Smooth muscle cell (in vitro differentiated cells): ENCODE measurements at regions not wholly inside any gene's neighbourhood (a gene's known extent, or its start where the extent isn't known, plus 50 kb on each side); places are given as distances from the start of the nearest gene placed in this dataset.

ENCODE experiments used
- DNase-seq: peaks from one replicate; lab custom pipeline; 2025; ENCODE audit not compliant: unreplicated experiment; lab: John Stamatoyannopoulos, UW
- H2AFZ ChIP-seq: fragments of 200-600 bp; sonication (generic); 2 replicates; pipeline ENCODE4 v1.6.0; 2016; ENCODE audit warnings: antibody characterized with exemption, low read depth, mild to moderate bottlenecking
- H3F3A ChIP-seq: fragments of 200-600 bp; sonication (generic); 2 replicates; pipeline ENCODE4 v1.6.0; 2017; ENCODE audit warnings: antibody characterized with exemption, low read depth
- H3K27ac ChIP-seq: fragments of 200-600 bp; sonication (generic); 2 replicates; pipeline ENCODE4 v1.5.1; 2016; ENCODE audit warnings: low read depth, mild to moderate bottlenecking
- H3K27me3 ChIP-seq: fragments of 200-600 bp; sonication (generic); 2 replicates; pipeline ENCODE4 v1.6.1; 2016; ENCODE audit warnings: low read depth, mild to moderate bottlenecking
- H3K36me3 ChIP-seq: fragments of 200-600 bp; sonication (generic); 2 replicates; pipeline ENCODE4 v1.5.1; 2016; ENCODE audit warnings: low read depth
- H3K4me1 ChIP-seq: fragments of 200-600 bp; sonication (generic); 2 replicates; pipeline ENCODE4 v1.5.1; 2016; ENCODE audit warnings: low read depth
- H3K4me2 ChIP-seq: fragments of 200-600 bp; sonication (generic); 2 replicates; pipeline ENCODE4 v1.6.0; 2016; ENCODE audit warnings: mild to moderate bottlenecking
- H3K4me3 ChIP-seq: fragments of 200-600 bp; sonication (generic); 2 replicates; pipeline ENCODE4 v1.5.1; 2016; ENCODE audit warnings: mild to moderate bottlenecking
- H3K79me2 ChIP-seq: fragments of 200-600 bp; sonication (generic); 2 replicates; pipeline ENCODE4 v1.6.0; 2016; ENCODE audit warnings: low read depth, mild to moderate bottlenecking
- H3K9ac ChIP-seq: fragments of 200-600 bp; sonication (generic); 2 replicates; pipeline ENCODE4 v1.6.0; 2016; ENCODE audit warnings: low read depth
- H3K9me3 ChIP-seq: fragments of 200-600 bp; sonication (generic); replicated peaks from 2 replicates; pipeline ENCODE4 v1.5.1; 2016; ENCODE audit warnings: low read depth
- H4K20me1 ChIP-seq: fragments of 200-600 bp; sonication (generic); 2 replicates; pipeline ENCODE4 v1.6.0; 2016; ENCODE audit warnings: low read depth
- WGBS: methylation state at CpG from one replicate; pipeline ENCODE4 v1.1.7; 2016; ENCODE audit warnings: low lambda C conversion rate; 5-methylcytosine and 5-hydroxymethylcytosine counted together
- TF ChIP-seq, protein P1 (sequence below): fragments of 200-600 bp; sonication (generic); IDR thresholded peaks from 2 replicates; pipeline ENCODE4 v1.5.1; 2017; ENCODE audit warnings: borderline replicate concordance, mild to moderate bottlenecking, antibody characterized with exemption; ENCODE audit not compliant: insufficient read depth, poor library complexity, severe bottlenecking

- 71% methylated on average over 4 of the region's 4 CpGs for WGBS
- H3K27ac ChIP-seq, result no peak overlapping the region
- no peaks in the 10 kb centered on the region for H3K36me3 ChIP-seq
- no peaks in the 10 kb centered on the region for H3K79me2 ChIP-seq
- no peaks in the 10 kb centered on the region for H3K9me3 ChIP-seq
- no peak overlapping the region for H3K4me2 ChIP-seq
- no peak overlapping the region for H3K4me3 ChIP-seq
- no peak overlapping the region for H2AFZ ChIP-seq
- no peak for DNase-seq
- no peaks in the 10 kb centered on the region for H3F3A ChIP-seq
- H4K20me1 ChIP-seq, result no peaks in the 10 kb centered on the region
- TF ChIP-seq, protein P1, sequence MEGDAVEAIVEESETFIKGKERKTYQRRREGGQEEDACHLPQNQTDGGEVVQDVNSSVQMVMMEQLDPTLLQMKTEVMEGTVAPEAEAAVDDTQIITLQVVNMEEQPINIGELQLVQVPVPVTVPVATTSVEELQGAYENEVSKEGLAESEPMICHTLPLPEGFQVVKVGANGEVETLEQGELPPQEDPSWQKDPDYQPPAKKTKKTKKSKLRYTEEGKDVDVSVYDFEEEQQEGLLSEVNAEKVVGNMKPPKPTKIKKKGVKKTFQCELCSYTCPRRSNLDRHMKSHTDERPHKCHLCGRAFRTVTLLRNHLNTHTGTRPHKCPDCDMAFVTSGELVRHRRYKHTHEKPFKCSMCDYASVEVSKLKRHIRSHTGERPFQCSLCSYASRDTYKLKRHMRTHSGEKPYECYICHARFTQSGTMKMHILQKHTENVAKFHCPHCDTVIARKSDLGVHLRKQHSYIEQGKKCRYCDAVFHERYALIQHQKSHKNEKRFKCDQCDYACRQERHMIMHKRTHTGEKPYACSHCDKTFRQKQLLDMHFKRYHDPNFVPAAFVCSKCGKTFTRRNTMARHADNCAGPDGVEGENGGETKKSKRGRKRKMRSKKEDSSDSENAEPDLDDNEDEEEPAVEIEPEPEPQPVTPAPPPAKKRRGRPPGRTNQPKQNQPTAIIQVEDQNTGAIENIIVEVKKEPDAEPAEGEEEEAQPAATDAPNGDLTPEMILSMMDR, result no peak
- no peaks in the 10 kb centered on the region for H3K27me3 ChIP-seq
- H3K9ac ChIP-seq, result no peak overlapping the region
- H3K4me1 ChIP-seq, result peaks cover under 1% of the 10 kb centered on the region
Measured at GRCh38 chr11:19627566-19627965, 85.1 kb upstream of the NAV2 start.

DNA sequence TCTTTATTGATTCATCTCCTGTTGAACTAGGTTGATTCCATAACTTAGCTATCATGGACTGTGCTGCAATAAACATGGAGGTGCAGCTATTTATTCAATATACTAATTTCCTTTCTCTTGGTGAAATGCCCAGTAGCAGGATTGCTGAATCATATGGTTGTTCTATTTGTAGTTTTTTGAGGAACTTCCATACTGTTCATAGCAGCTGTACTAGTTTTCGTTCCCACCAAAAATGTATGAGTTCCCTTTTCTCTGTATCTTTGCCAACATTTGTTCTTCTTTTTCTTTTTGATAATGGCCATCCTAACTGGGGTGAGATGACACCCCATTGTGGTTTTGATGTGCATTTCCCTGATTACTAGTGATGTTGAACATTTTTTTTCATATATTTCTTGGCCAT is 87.2 kb upstream of the NAV2 start:
- 100% methylated on average over 1 of the region's 1 CpG for WGBS
- Histone ChIP-seq H2AFZ (no peak overlapping the region), H3K27ac (no peak overlapping the region), H3F3A (no peaks in the 10 kb centered on the region), H3K36me3 (no peaks in the 10 kb centered on the region), H3K4me1 (no peaks in the 10 kb centered on the region), H3K9ac (no peak overlapping the region), H3K4me2 (no peak overlapping the region), H4K20me1 (no peaks in the 10 kb centered on the region), H3K79me2 (no peaks in the 10 kb centered on the region), H3K4me3 (no peak overlapping the region), H3K27me3 (no peaks in the 10 kb centered on the region), H3K9me3 (no peaks in the 10 kb centered on the region)
- no peak for DNase-seq
- TF ChIP-seq, protein P1, result no peak

DNA sequence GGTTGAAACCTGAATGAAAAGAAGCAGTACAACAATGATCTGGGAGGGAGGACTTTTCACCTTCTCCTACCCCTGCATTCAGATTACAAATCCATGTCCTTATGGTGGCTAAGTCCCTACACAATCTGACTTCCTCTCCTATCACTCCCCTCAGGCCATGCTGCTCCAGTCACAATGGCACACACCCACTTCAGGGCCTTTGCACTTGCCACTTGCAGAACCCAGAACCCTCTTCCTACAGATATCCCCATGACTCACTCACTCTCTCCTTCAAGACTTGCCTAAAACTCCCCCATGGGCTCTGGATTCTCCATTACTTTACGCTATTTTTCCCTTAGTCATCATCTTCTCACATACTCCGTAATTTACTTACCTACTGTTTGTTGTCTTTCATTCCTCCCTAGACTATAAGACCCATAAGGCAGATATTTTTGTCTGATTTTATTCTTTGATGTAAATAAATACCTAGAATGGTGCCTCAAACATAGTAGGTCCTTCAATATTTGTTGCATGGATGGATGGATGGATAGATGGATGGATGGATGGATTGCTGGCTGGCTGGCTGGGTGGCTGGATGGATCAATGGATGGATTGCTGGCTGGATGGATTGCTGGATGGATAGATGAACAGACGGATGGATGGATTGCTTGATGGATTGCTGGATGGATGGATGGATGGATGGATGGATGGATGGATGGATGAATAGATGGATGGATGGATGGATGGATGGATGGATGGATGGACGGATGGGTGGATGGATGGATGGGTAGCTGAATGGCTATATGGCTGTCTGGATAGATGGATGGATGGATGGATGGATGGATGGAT is 94.7 kb upstream of the NAV2 start:
- no peaks in the 10 kb centered on the region for H3K9me3 ChIP-seq
- no peak overlapping the region for H3K27ac ChIP-seq
- H3K79me2 ChIP-seq, result no peaks in the 10 kb centered on the region
- no peaks in the 10 kb centered on the region for H3K4me1 ChIP-seq
- H3K4me3 ChIP-seq, result no peak overlapping the region
- H4K20me1 ChIP-seq, result no peaks in the 10 kb centered on the region
- no peak overlapping the region for H3K4me2 ChIP-seq
- no peak overlapping the region for H2AFZ ChIP-seq
- TF ChIP-seq, protein P1, result no peak
- no peaks in the 10 kb centered on the region for H3K36me3 ChIP-seq
- no peak overlapping the region for H3K9ac ChIP-seq
- DNase-seq, result no peak
- WGBS, result 66% methylated on average over 4 of the region's 4 CpGs
- no peaks in the 10 kb centered on the region for H3F3A ChIP-seq
- H3K27me3 ChIP-seq, result no peaks in the 10 kb centered on the region
